ENCODE measurements at regions not wholly inside any gene's neighbourhood (a gene's known extent, or its start where the extent isn't known, plus 50 kb on each side); places are given as distances from the start of the nearest gene placed in this dataset.

- Histone ChIP-seq H3K36me3 (ENCODE audit: control insufficient read depth in 2 of 2, insufficient read depth in 1 of 2, low read length in 2 of 2) (no peaks in the 10 kb centered on the region), H3K27ac (ENCODE audit: extremely low read depth, low read depth, low read length) (no peak overlapping the region), H3K4me1 (ENCODE audit: control insufficient read depth, insufficient read depth, low read length) (no peaks in the 10 kb centered on the region), H3K9me3 (ENCODE audit: control insufficient read depth, insufficient read depth, low read depth, low read length) (no peaks in the 10 kb centered on the region), H3K4me3 (ENCODE audit: low read depth, low read length) (no peak overlapping the region)
- ChIA-PET POLR2A (no interaction called here), CTCF (interaction anchor here (0.6 kb wide), 1 partner anchor 524 kb away, joined by 4 read pairs; no protein-coding TSS in a partner anchor)
- TF ChIP-seq, protein P1, sequence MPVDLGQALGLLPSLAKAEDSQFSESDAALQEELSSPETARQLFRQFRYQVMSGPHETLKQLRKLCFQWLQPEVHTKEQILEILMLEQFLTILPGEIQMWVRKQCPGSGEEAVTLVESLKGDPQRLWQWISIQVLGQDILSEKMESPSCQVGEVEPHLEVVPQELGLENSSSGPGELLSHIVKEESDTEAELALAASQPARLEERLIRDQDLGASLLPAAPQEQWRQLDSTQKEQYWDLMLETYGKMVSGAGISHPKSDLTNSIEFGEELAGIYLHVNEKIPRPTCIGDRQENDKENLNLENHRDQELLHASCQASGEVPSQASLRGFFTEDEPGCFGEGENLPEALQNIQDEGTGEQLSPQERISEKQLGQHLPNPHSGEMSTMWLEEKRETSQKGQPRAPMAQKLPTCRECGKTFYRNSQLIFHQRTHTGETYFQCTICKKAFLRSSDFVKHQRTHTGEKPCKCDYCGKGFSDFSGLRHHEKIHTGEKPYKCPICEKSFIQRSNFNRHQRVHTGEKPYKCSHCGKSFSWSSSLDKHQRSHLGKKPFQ (tag by site-specific recombination; IDR thresholded peaks at IDR 0.05): no peak
- no peak for TF ChIP-seq ZNF792 (tag by site-specific recombination; IDR thresholded peaks at IDR 0.05)
- no peak for TF ChIP-seq ZNF311 (tag by site-specific recombination; IDR thresholded peaks at IDR 0.05; ENCODE audit: borderline replicate concordance)
- TF ChIP-seq ZNF394 (tag by site-specific recombination; IDR thresholded peaks at IDR 0.05; ENCODE audit: borderline replicate concordance): no peak
- TF ChIP-seq ZNF670 (tag by site-specific recombination; IDR thresholded peaks at IDR 0.05; ENCODE audit: low read depth): no peak
- TF ChIP-seq, protein P2, sequence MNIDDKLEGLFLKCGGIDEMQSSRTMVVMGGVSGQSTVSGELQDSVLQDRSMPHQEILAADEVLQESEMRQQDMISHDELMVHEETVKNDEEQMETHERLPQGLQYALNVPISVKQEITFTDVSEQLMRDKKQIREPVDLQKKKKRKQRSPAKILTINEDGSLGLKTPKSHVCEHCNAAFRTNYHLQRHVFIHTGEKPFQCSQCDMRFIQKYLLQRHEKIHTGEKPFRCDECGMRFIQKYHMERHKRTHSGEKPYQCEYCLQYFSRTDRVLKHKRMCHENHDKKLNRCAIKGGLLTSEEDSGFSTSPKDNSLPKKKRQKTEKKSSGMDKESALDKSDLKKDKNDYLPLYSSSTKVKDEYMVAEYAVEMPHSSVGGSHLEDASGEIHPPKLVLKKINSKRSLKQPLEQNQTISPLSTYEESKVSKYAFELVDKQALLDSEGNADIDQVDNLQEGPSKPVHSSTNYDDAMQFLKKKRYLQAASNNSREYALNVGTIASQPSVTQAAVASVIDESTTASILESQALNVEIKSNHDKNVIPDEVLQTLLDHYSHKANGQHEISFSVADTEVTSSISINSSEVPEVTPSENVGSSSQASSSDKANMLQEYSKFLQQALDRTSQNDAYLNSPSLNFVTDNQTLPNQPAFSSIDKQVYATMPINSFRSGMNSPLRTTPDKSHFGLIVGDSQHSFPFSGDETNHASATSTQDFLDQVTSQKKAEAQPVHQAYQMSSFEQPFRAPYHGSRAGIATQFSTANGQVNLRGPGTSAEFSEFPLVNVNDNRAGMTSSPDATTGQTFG (tag by site-specific recombination; IDR thresholded peaks at IDR 0.05; ENCODE audit: borderline replicate concordance): no peak
- TF ChIP-seq ZNF776 (tag by site-specific recombination; IDR thresholded peaks at IDR 0.05; ENCODE audit: borderline replicate concordance): no peak
Observed at GRCh38 chr18:29254123-29254522, 1077.2 kb upstream of the CDH2 start.

- H3K27ac ChIP-seq (ENCODE audit: extremely low read depth, low read depth, low read length): no peak overlapping the region
- no peak overlapping the region for H3K4me3 ChIP-seq (ENCODE audit: low read depth, low read length)
- POLR2A ChIA-PET: no interaction called here
- no peaks in the 10 kb centered on the region for H3K9me3 ChIP-seq (ENCODE audit: control insufficient read depth, insufficient read depth, low read depth, low read length)
- CTCF ChIA-PET: no interaction called here
- no peaks in the 10 kb centered on the region for H3K4me1 ChIP-seq (ENCODE audit: control insufficient read depth, insufficient read depth, low read length)
- TF ChIP-seq WT1 (tag by site-specific recombination; IDR thresholded peaks at IDR 0.05) (no peak), ZNF174 (tag by site-specific recombination; IDR thresholded peaks at IDR 0.05) (no peak), PBX3 (CRISPR knock-in tag; IDR thresholded peaks at IDR 0.05) (no peak), ZNF138 (tag by site-specific recombination; IDR thresholded peaks at IDR 0.05; ENCODE audit: borderline replicate concordance) (no peak), ZNF433 (tag by site-specific recombination; IDR thresholded peaks at IDR 0.05; ENCODE audit: low read depth) (no peak), HOXC10 (CRISPR knock-in tag; IDR thresholded peaks at IDR 0.05) (no peak), ZNF211 (tag by site-specific recombination; IDR thresholded peaks at IDR 0.05; ENCODE audit: low read depth) (no peak), ZNF2 (tag by site-specific recombination; IDR thresholded peaks at IDR 0.05) (no peak), ZNF292 (tag by site-specific recombination; IDR thresholded peaks at IDR 0.05; ENCODE audit: borderline replicate concordance, low read depth) (no peak), ZNF561 (tag by site-specific recombination; IDR thresholded peaks at IDR 0.05; ENCODE audit: borderline replicate concordance) (no peak)
- TF ChIP-seq, protein P3, sequence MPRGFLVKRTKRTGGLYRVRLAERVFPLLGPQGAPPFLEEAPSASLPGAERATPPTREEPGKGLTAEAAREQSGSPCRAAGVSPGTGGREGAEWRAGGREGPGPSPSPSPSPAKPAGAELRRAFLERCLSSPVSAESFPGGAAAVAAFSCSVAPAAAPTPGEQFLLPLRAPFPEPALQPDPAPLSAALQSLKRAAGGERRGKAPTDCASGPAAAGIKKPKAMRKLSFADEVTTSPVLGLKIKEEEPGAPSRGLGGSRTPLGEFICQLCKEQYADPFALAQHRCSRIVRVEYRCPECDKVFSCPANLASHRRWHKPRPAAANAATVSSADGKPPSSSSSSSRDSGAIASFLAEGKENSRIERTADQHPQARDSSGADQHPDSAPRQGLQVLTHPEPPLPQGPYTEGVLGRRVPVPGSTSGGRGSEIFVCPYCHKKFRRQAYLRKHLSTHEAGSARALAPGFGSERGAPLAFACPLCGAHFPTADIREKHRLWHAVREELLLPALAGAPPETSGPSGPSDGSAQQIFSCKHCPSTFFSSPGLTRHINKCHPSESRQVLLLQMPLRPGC (tag by site-specific recombination; IDR thresholded peaks at IDR 0.05): no peak
- TF ChIP-seq, protein P4, sequence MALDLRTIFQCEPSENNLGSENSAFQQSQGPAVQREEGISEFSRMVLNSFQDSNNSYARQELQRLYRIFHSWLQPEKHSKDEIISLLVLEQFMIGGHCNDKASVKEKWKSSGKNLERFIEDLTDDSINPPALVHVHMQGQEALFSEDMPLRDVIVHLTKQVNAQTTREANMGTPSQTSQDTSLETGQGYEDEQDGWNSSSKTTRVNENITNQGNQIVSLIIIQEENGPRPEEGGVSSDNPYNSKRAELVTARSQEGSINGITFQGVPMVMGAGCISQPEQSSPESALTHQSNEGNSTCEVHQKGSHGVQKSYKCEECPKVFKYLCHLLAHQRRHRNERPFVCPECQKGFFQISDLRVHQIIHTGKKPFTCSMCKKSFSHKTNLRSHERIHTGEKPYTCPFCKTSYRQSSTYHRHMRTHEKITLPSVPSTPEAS (tag by site-specific recombination; IDR thresholded peaks at IDR 0.05): no peak
- H3K36me3 ChIP-seq (ENCODE audit: control insufficient read depth in 2 of 2, insufficient read depth in 1 of 2, low read length in 2 of 2): no peaks in the 10 kb centered on the region
Observed at GRCh38 chr18:29251681-29252080, 1074.8 kb upstream of the CDH2 start.
